HepG2 (cell line): ENCODE measurements at regions not wholly inside any gene's neighbourhood (a gene's known extent, or its start where the extent isn't known, plus 50 kb on each side); places are given as distances from the start of the nearest gene placed in this dataset.
A peak's percentile ranks its signal among the peaks of the same experiment; 100 is the strongest.

Source experiments
- BATF2 ChIP-seq: sonication (generic); formaldehyde crosslinking; IDR thresholded peaks from 2 replicates; pipeline ENCODE4 v1.8.0; 2022; ENCODE audit warnings: mild to moderate bottlenecking, missing genetic modification reagents, moderate library complexity
- CENPX ChIP-seq: sonication (generic); formaldehyde crosslinking; IDR thresholded peaks from 2 replicates; pipeline ENCODE4 v1.9.0; 2021; ENCODE audit warnings: mild to moderate bottlenecking, missing genetic modification reagents, moderate library complexity
- NCOR1 ChIP-seq: fragments of 200-600 bp; sonication (generic); IDR thresholded peaks from 2 replicates; pipeline ENCODE4 v1.7.0; 2017; ENCODE audit warnings: antibody characterized with exemption, low read length, borderline replicate concordance
- NR2C2 ChIP-seq: sonication (generic); formaldehyde crosslinking; IDR thresholded peaks from 2 replicates; pipeline ENCODE4 v1.4.0; 2020; ENCODE audit warnings: missing genetic modification reagents, mild to moderate bottlenecking, moderate library complexity, borderline replicate concordance
- ONECUT2 ChIP-seq: sonication (generic); formaldehyde crosslinking; IDR thresholded peaks from 2 replicates; pipeline ENCODE4 v1.4.0; 2020; ENCODE audit warnings: missing genetic modification reagents
- PAXIP1 ChIP-seq: sonication (generic); formaldehyde crosslinking; conservative IDR thresholded peaks from 2 replicates; pipeline ENCODE4 v1.4.0; 2020; ENCODE audit warnings: mild to moderate bottlenecking, missing genetic modification reagents, moderate library complexity
- RNF2 ChIP-seq: fragments of 450-650 bp; conservative IDR thresholded peaks from 2 replicates; pipeline ENCODE4 v1.6.1; 2016; ENCODE audit warnings: low read depth
- SALL1 ChIP-seq: sonication (generic); formaldehyde crosslinking; IDR thresholded peaks from 2 replicates; pipeline ENCODE4 v1.8.0; 2022; ENCODE audit warnings: mild to moderate bottlenecking, missing genetic modification reagents
- SRF ChIP-seq: IDR thresholded peaks from 2 replicates; pipeline ENCODE4 v1.6.1; 2011; ENCODE audit warnings: mild to moderate bottlenecking, low read depth, low read length, moderate library complexity
- TFAP4 ChIP-seq: sonication (generic); IDR thresholded peaks from 2 replicates; pipeline ENCODE4 v1.6.1; 2016; ENCODE audit warnings: low read depth, borderline replicate concordance
- ZBTB2 ChIP-seq: sonication (generic); formaldehyde crosslinking; IDR thresholded peaks from 2 replicates; pipeline ENCODE4 v1.8.0; 2022; ENCODE audit warnings: low read depth, missing genetic modification reagents
- ZBTB21 ChIP-seq: sonication (generic); formaldehyde crosslinking; IDR thresholded peaks from 2 replicates; pipeline ENCODE4 v1.4.0; 2020; ENCODE audit warnings: missing genetic modification reagents
- ZFY ChIP-seq: sonication (generic); formaldehyde crosslinking; IDR thresholded peaks from 2 replicates; pipeline ENCODE4 v1.4.0; 2020; ENCODE audit warnings: missing genetic modification reagents
- ZKSCAN1 ChIP-seq: fragments of 150-350 bp; IDR thresholded peaks from 2 replicates; pipeline ENCODE4 v1.6.1; 2014; ENCODE audit warnings: low read length
- ZNF12 ChIP-seq: sonication (generic); formaldehyde crosslinking; IDR thresholded peaks from 2 replicates; pipeline ENCODE4 v1.5.0; 2020; ENCODE audit warnings: missing genetic modification reagents
- ZNF225 ChIP-seq: sonication (generic); formaldehyde crosslinking; IDR thresholded peaks from 2 replicates; pipeline ENCODE4 v1.4.0; 2020; ENCODE audit warnings: mild to moderate bottlenecking, missing genetic modification reagents
- ZNF362 ChIP-seq: sonication (generic); formaldehyde crosslinking; IDR thresholded peaks from 2 replicates; pipeline ENCODE4 v1.4.0; 2020; ENCODE audit warnings: missing genetic modification reagents, mild to moderate bottlenecking, borderline replicate concordance
- ZNF577 ChIP-seq: sonication (generic); formaldehyde crosslinking; IDR thresholded peaks from 2 replicates; pipeline ENCODE4 v1.4.0; 2020; ENCODE audit warnings: mild to moderate bottlenecking, low read depth, missing genetic modification reagents, borderline replicate concordance
- ZNF776 ChIP-seq: sonication (generic); formaldehyde crosslinking; IDR thresholded peaks from 2 replicates; pipeline ENCODE4 v1.4.0; 2020; ENCODE audit warnings: mild to moderate bottlenecking, missing genetic modification reagents

- TF ChIP-seq TFAP4 (no peak), CENPX (CRISPR knock-in tag) (no peak), ZNF362 (no peak), SRF (no peak), ZKSCAN1 (no peak), BATF2 (CRISPR knock-in tag) (no peak), ZBTB2 (CRISPR knock-in tag) (no peak), ZNF577 (CRISPR knock-in tag) (no peak), ZFY (no peak), PAXIP1 (CRISPR knock-in tag) (peak; percentile 44; the same call in 1 of the 2 replicates), ZBTB21 (no peak), ONECUT2 (CRISPR knock-in tag) (no peak), ZNF225 (no peak), RNF2 (no peak), NR2C2 (CRISPR knock-in tag) (peak; percentile 66), SALL1 (CRISPR knock-in tag) (peak; percentile 46), ZNF776 (CRISPR knock-in tag) (no peak), NCOR1 (peak; percentile 73; the same call in 1 of the 2 replicates), ZNF12 (no peak)
Observed at GRCh38 chr20:60126975-60127374, 168.8 kb downstream of the CDH26 start (continued).
